GDM1 (cell line): ENCODE measurements at regions not wholly inside any gene's neighbourhood (a gene's known extent, or its start where the extent isn't known, plus 50 kb on each side); places are given as distances from the start of the nearest gene placed in this dataset.
"Not testable (repeated sequence)": the region's sequence is repeated elsewhere in the genome, so short reads cannot be mapped to it uniquely, and the experiment has no call there.

Experiments used
- DNase-seq: peaks from one replicate; lab custom pipeline; 2025; lab: John Stamatoyannopoulos, UW

GRCh38 chr13:85204668-85205344, 594.4 kb downstream of the SLITRK6 start:
- no peak for DNase-seq

- no peak for DNase-seq
Observed at GRCh38 chr13:85197431-85197830, 601.8 kb downstream of the SLITRK6 start.

- DNase-seq: no peak
Observed at GRCh38 chr13:85194482-85194881, 604.7 kb downstream of the SLITRK6 start.

GRCh38 chr13:85191996-85192718, 607.1 kb downstream of the SLITRK6 start:
- no peak for DNase-seq

GRCh38 chr13:85186356-85187045, 612.7 kb downstream of the SLITRK6 start:
- DNase-seq: no peak

GRCh38 chr13:85174291-85174690, 624.9 kb downstream of the SLITRK6 start:
- no peak for DNase-seq

GRCh38 chr13:85170372-85170771, 628.8 kb downstream of the SLITRK6 start:
- DNase-seq: no peak

GRCh38 chr13:85166891-85167290, 632.3 kb downstream of the SLITRK6 start:
- DNase-seq: no peak

- DNase-seq: no peak
Observed at GRCh38 chr13:85163063-85163462, 636.2 kb downstream of the SLITRK6 start.

- DNase-seq: no peak
Observed at GRCh38 chr13:85148009-85148408, 651.2 kb downstream of the SLITRK6 start.

GRCh38 chr13:85142351-85142927, 656.8 kb downstream of the SLITRK6 start:
- no peak for DNase-seq

GRCh38 chr13:85141401-85141800, 657.8 kb downstream of the SLITRK6 start:
- no peak for DNase-seq

- DNase-seq: no peak
Observed at GRCh38 chr13:85140192-85140591, 659.0 kb downstream of the SLITRK6 start.

- DNase-seq: no peak
Observed at GRCh38 chr13:85137516-85137915, 661.7 kb downstream of the SLITRK6 start.

- DNase-seq: no peak
Observed at GRCh38 chr13:85132986-85133385, 666.2 kb downstream of the SLITRK6 start.

- DNase-seq: not testable (repeated sequence)
Observed at GRCh38 chr13:85123501-85123900, 675.7 kb downstream of the SLITRK6 start.

GRCh38 chr13:85108356-85108755, 690.9 kb downstream of the SLITRK6 start:
- no peak for DNase-seq

GRCh38 chr13:85099245-85099644, 700.0 kb downstream of the SLITRK6 start:
- DNase-seq: no peak

GRCh38 chr13:85095418-85096272, 703.6 kb downstream of the SLITRK6 start:
- DNase-seq: no peak

- no peak for DNase-seq
Observed at GRCh38 chr13:85093808-85094207, 705.4 kb downstream of the SLITRK6 start.

- DNase-seq: no peak
Observed at GRCh38 chr13:85091631-85092234, 707.5 kb downstream of the SLITRK6 start.
